HCT116 (cell line): ENCODE measurements at regions not wholly inside any gene's neighbourhood (a gene's known extent, or its start where the extent isn't known, plus 50 kb on each side); places are given as distances from the start of the nearest gene placed in this dataset.

Source experiments
- CBX3 ChIP-seq: IDR thresholded peaks from 2 replicates; pipeline ENCODE4 v1.6.1; 2012; ENCODE audit warnings: low read depth
- CEBPB ChIP-seq: IDR thresholded peaks from 2 replicates; pipeline ENCODE4 v1.6.1; 2012; ENCODE audit warnings: low read depth
- EGR1 ChIP-seq: IDR thresholded peaks from 2 replicates; pipeline ENCODE4 v1.6.1; 2012; ENCODE audit warnings: low read depth
- EZH2 ChIP-seq: fragments of 200-600 bp; sonication (generic); IDR thresholded peaks from 2 replicates; pipeline ENCODE4 v1.6.1; 2017; ENCODE audit warnings: antibody characterized with exemption, mixed run types
- EZH2phosphoT487 ChIP-seq: fragments of 200-600 bp; IDR thresholded peaks from 2 replicates; pipeline ENCODE4 v1.6.1; 2018; ENCODE audit warnings: antibody characterized with exemption, borderline replicate concordance
- POLR2A ChIP-seq: IDR thresholded peaks from 2 replicates; pipeline ENCODE4 v1.7.0; 2011; ENCODE audit warnings: borderline replicate concordance; ENCODE audit not compliant: insufficient read depth, insufficient read length; ENCODE audit errors: extremely low read depth
- POLR2AphosphoS5 ChIP-seq: IDR thresholded peaks from 2 replicates; pipeline ENCODE4 v1.6.1; 2011; ENCODE audit warnings: mild to moderate bottlenecking, low read depth, low read length, moderate library complexity
- SP1 ChIP-seq: IDR thresholded peaks from 2 replicates; pipeline ENCODE4 v1.6.1; 2012; ENCODE audit warnings: low read depth
- YY1 ChIP-seq: IDR thresholded peaks from 2 replicates; pipeline ENCODE4 v1.6.1; 2011; ENCODE audit warnings: low read length, low read depth, moderate library complexity, mild to moderate bottlenecking; ENCODE audit not compliant: insufficient replicate concordance; ENCODE audit errors: extremely low read depth
- TF ChIP-seq, protein P1 (sequence below), 3 experiments: fragments of 200-600 bp in 1 of 3; sonication (generic) in 1 of 3; IDR thresholded peaks in 2 of 3; conservative IDR thresholded peaks in 1 of 3; 2 replicates each; pipeline ENCODE4 v1.5.1; 2012 to 2017; ENCODE audit warnings: low read depth in 2 of 3, low read length in 2 of 3, antibody characterized with exemption in 1 of 3, borderline replicate concordance in 1 of 3, control low read depth in 1 of 3, mild to moderate bottlenecking in 1 of 3, mixed read lengths in 1 of 3, mixed run types in 1 of 3, moderate library complexity in 1 of 3; ENCODE audit not compliant: insufficient read depth in 1 of 3
- TF ChIP-seq, protein P2 (sequence below): IDR thresholded peaks from 2 replicates; pipeline ENCODE4 v1.6.1; 2012

DNA sequence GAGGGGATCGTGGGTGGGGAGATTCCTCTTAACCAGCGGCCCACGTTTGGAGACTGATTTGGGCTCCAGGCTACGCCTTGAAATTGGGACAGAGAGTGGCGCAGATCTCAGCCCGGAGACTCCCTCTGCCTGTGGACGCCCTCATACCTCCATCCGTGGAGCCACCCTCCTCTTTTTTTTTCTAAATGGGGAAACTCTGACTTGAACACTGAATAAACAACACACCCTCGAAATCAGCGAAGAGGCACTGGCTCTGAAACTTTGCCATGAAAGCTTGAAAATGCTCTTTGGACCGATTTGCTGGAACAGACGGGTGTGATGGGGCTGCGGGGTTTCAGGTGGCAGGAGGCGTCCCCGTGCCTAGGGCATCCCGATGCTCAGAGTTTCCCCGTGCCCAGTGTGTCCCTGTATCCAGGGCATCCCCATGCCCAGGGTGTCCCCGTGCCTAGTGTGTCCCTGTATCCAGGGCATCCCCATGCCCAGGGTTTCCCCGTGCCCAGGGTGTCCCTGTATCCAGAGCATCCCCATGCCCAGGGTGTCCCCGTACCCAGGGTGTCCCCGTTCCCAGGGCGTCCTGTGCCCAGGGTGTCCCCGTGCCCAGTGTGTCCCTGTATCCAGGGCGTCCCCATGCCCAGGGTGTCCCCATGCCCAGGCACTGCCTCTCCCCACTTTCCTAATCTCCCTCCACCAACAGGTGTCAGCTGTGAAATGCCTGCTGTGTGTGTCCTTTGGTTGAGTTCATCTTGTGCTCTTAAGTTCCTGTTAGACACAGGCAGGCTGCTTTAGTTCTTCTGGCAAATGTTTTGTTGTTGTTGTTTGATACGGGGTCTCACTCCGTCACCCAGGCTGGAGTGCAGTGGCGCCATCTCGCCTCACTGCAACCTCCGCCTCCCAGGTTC is 187.0 kb downstream of the SEC14L1 start:
- no peak for TF ChIP-seq POLR2A
- TF ChIP-seq, protein P1, sequence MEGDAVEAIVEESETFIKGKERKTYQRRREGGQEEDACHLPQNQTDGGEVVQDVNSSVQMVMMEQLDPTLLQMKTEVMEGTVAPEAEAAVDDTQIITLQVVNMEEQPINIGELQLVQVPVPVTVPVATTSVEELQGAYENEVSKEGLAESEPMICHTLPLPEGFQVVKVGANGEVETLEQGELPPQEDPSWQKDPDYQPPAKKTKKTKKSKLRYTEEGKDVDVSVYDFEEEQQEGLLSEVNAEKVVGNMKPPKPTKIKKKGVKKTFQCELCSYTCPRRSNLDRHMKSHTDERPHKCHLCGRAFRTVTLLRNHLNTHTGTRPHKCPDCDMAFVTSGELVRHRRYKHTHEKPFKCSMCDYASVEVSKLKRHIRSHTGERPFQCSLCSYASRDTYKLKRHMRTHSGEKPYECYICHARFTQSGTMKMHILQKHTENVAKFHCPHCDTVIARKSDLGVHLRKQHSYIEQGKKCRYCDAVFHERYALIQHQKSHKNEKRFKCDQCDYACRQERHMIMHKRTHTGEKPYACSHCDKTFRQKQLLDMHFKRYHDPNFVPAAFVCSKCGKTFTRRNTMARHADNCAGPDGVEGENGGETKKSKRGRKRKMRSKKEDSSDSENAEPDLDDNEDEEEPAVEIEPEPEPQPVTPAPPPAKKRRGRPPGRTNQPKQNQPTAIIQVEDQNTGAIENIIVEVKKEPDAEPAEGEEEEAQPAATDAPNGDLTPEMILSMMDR (IDR thresholded peaks at IDR 0.05 in 2 of 3, conservative IDR thresholded peaks at IDR 0.05 in 1 of 3; ENCODE audit: borderline replicate concordance in 1 of 3, insufficient read depth in 1 of 3, low read depth in 2 of 3, low read length in 2 of 3) = no peak
- no peak for TF ChIP-seq CBX3
- no peak for TF ChIP-seq EGR1
- no peak for TF ChIP-seq SP1
- TF ChIP-seq EZH2phosphoT487 = no peak
- no peak for TF ChIP-seq EZH2
- no peak for TF ChIP-seq YY1
- TF ChIP-seq, protein P2, sequence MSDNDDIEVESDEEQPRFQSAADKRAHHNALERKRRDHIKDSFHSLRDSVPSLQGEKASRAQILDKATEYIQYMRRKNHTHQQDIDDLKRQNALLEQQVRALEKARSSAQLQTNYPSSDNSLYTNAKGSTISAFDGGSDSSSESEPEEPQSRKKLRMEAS = no peak
- no peak for TF ChIP-seq POLR2AphosphoS5
- no peak for TF ChIP-seq CEBPB
